K562 (cell line): ENCODE measurements at regions not wholly inside any gene's neighbourhood (a gene's known extent, or its start where the extent isn't known, plus 50 kb on each side); places are given as distances from the start of the nearest gene placed in this dataset.
"Not testable (repeated sequence)": the region's sequence is repeated elsewhere in the genome, so short reads cannot be mapped to it uniquely, and the experiment has no call there.

ENCODE experiments used
- CBX2 ChIP-seq: fragments of 200-600 bp; sonication (generic); IDR thresholded peaks from one replicate; pipeline ENCODE4 v1.6.1; 2012; ENCODE audit warnings: mild to moderate bottlenecking, low read length, inconsistent platforms; ENCODE audit not compliant: insufficient read depth, poor library complexity, severe bottlenecking
- POLR2AphosphoS5 ChIP-seq: IDR thresholded peaks from 2 replicates; pipeline ENCODE4 v1.6.1; 2011; ENCODE audit warnings: mild to moderate bottlenecking, low read depth, low read length, moderate library complexity; ENCODE audit not compliant: control insufficient read depth, insufficient read depth
- SP2 ChIP-seq: IDR thresholded peaks from 2 replicates; pipeline ENCODE4 v1.6.1; 2011; ENCODE audit warnings: mild to moderate bottlenecking, low read depth, low read length, moderate library complexity; ENCODE audit not compliant: poor library complexity, severe bottlenecking; ENCODE audit errors: extremely low read depth
- TAF1 ChIP-seq: IDR thresholded peaks from 2 replicates; pipeline ENCODE4 v1.6.1; 2011; ENCODE audit warnings: mild to moderate bottlenecking, low read length, moderate library complexity; ENCODE audit not compliant: insufficient read depth, control insufficient read depth, severe bottlenecking; ENCODE audit errors: extremely low read depth

DNA sequence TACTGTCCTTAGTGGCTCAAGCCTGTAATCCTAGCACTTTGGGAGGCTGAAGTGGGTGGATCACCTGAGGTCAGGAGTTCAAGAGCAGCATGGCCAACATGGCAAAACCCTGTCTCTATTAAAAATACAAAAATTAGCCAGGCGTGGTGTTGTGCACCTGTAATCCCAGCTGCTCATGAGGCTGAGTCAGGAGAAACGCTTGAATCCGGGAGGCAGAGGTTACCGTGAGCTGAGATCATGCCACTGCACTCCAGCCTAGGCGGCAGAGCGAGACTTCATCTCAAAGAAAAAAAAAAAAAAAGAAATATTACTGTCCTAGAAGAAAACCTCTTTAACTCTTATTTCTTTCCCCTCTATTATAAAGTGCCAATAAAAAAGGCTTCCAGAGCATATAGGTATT, 115.2 kb upstream of the PDE7B start:
- TF ChIP-seq SP2, TAF1, POLR2AphosphoS5, CBX2: not testable (repeated sequence)
